Hematopoietic multipotent progenitor cell treated with erythropoietin and hydrocortisone succinate and interleukin-3 and kit ligand, for 15 days (in vitro differentiated cells): ENCODE measurements at regions not wholly inside any gene's neighbourhood (a gene's known extent, or its start where the extent isn't known, plus 50 kb on each side); places are given as distances from the start of the nearest gene placed in this dataset.
"Not testable (repeated sequence)": the region's sequence is repeated elsewhere in the genome, so short reads cannot be mapped to it uniquely, and the experiment has no call there.

ENCODE experiments used
- DNase-seq: peaks from one replicate; pipeline ENCODE4 v3.0.0-alpha.2; 2015; ENCODE audit warnings: low spot score

GRCh38 chr7:73244782-73245311 lies 63.8 kb downstream of the NSUN5 start:
- DNase-seq: not testable (repeated sequence)

GRCh38 chr7:73234994-73235717 lies 73.5 kb downstream of the NSUN5 start:
- not testable (repeated sequence) for DNase-seq

- DNase-seq: not testable (repeated sequence)
Observed at GRCh38 chr7:73225745-73226144, 82.9 kb downstream of the NSUN5 start.

GRCh38 chr7:73221724-73222123 lies 86.9 kb downstream of the NSUN5 start:
- DNase-seq: not testable (repeated sequence)

- DNase-seq: not testable (repeated sequence)
Observed at GRCh38 chr7:73220766-73221370, 87.8 kb downstream of the NSUN5 start.

- DNase-seq: not testable (repeated sequence)
Observed at GRCh38 chr7:73220357-73220756, 88.3 kb downstream of the NSUN5 start.

- not testable (repeated sequence) for DNase-seq
Observed at GRCh38 chr7:73218802-73219201, 89.8 kb downstream of the NSUN5 start.

GRCh38 chr7:73216046-73216675 lies 92.5 kb downstream of the NSUN5 start:
- not testable (repeated sequence) for DNase-seq

GRCh38 chr7:73215232-73215631 lies 93.4 kb downstream of the NSUN5 start:
- DNase-seq: not testable (repeated sequence)

GRCh38 chr7:73214471-73214870 lies 94.2 kb downstream of the NSUN5 start:
- peak; percentile 0 for DNase-seq

GRCh38 chr7:73213076-73213475 lies 95.5 kb downstream of the NSUN5 start:
- DNase-seq: not testable (repeated sequence)

- not testable (repeated sequence) for DNase-seq
Observed at GRCh38 chr7:73205594-73205993, 103.0 kb downstream of the NSUN5 start.

- DNase-seq: not testable (repeated sequence)
Observed at GRCh38 chr7:73204898-73205297, 103.7 kb downstream of the NSUN5 start.

- DNase-seq: not testable (repeated sequence)
Observed at GRCh38 chr7:73203312-73203711, 105.3 kb downstream of the NSUN5 start.

- DNase-seq: not testable (repeated sequence)
Observed at GRCh38 chr7:73201264-73201663, 107.4 kb downstream of the NSUN5 start.

GRCh38 chr7:73200518-73201099 lies 108.0 kb downstream of the NSUN5 start:
- DNase-seq: not testable (repeated sequence)

GRCh38 chr7:73193991-73194390 lies 108.2 kb upstream of the SPDYE9 start:
- DNase-seq: not testable (repeated sequence)

- not testable (repeated sequence) for DNase-seq
Observed at GRCh38 chr7:73190483-73191155, 104.8 kb upstream of the SPDYE9 start.

GRCh38 chr7:73188287-73188686 lies 102.4 kb upstream of the SPDYE9 start:
- DNase-seq: not testable (repeated sequence)

- DNase-seq: not testable (repeated sequence)
Observed at GRCh38 chr7:73186589-73187309, 100.9 kb upstream of the SPDYE9 start.

- not testable (repeated sequence) for DNase-seq
Observed at GRCh38 chr7:73176813-73177212, 91.0 kb upstream of the SPDYE9 start.
